PC-3 (cell line): ENCODE measurements at regions not wholly inside any gene's neighbourhood (a gene's known extent, or its start where the extent isn't known, plus 50 kb on each side); places are given as distances from the start of the nearest gene placed in this dataset.

ENCODE experiments used
- ATAC-seq: fragments of 200-7000 bp; cut with Tn5 transposase; 2 replicates; pipeline ENCODE4 v1.9.1; 2020; ENCODE audit warnings: mild to moderate bottlenecking, moderate library complexity
- BruUV-seq: library from RNA; stranded (reverse); fragments of 400-500 nt; replicated peaks from 2 replicates; lab custom pipeline; 2021; lab: Mats Ljungman, UMichigan
- CTCF ChIA-PET: fragments of 300-600 bp; sonication (Branson Sonifier 250); formaldehyde crosslinking; loops from one replicate; lab custom pipeline; 2022; ENCODE audit warnings: antibody characterized with exemption; lab: Charles Lee
- POLR2A ChIA-PET: fragments of 300-600 bp; sonication (Branson Sonifier 250); formaldehyde crosslinking; loops from one replicate; lab custom pipeline; 2022; ENCODE audit warnings: antibody characterized with exemption; ENCODE audit not compliant: unreplicated experiment; lab: Charles Lee
- DNase-seq: peaks from one replicate; pipeline ENCODE4 v3.0.0-alpha.2; 2015
- H2AFZ ChIP-seq: fragments of 300-600 bp; sonication (generic); 2 replicates; pipeline ENCODE4 v1.6.0; 2016; ENCODE audit warnings: antibody characterized with exemption, low read length
- H3F3A ChIP-seq: fragments of 300-600 bp; sonication (generic); one replicate; pipeline ENCODE4 v1.6.0; 2017; ENCODE audit warnings: antibody characterized with exemption, low read length, control low read depth, mild to moderate bottlenecking; ENCODE audit not compliant: unreplicated experiment
- H3K27ac ChIP-seq: fragments of 300-600 bp; sonication (generic); 2 replicates; pipeline ENCODE4 v1.5.1; 2016; ENCODE audit warnings: mild to moderate bottlenecking, low read length
- H3K27me3 ChIP-seq: fragments of 300-600 bp; sonication (generic); 2 replicates; pipeline ENCODE4 v1.6.1; 2016; ENCODE audit warnings: low read length, mixed read lengths
- H3K36me3 ChIP-seq: fragments of 300-600 bp; sonication (generic); 2 replicates; pipeline ENCODE4 v1.6.1; 2016; ENCODE audit warnings: low read depth, mixed run types, low read length, mixed read lengths
- H3K4me1 ChIP-seq: fragments of 300-600 bp; sonication (generic); 2 replicates; pipeline ENCODE4 v1.5.1; 2016; ENCODE audit warnings: low read length; ENCODE audit not compliant: insufficient read depth
- H3K4me2 ChIP-seq: fragments of 300-600 bp; sonication (generic); 2 replicates; pipeline ENCODE4 v1.6.0; 2016; ENCODE audit warnings: low read length
- H3K4me3 ChIP-seq: fragments of 300-600 bp; sonication (generic); 2 replicates; pipeline ENCODE4 v1.5.1; 2016; ENCODE audit warnings: mild to moderate bottlenecking, low read length, mixed read lengths
- H3K79me2 ChIP-seq: fragments of 300-600 bp; sonication (generic); 2 replicates; pipeline ENCODE4 v1.6.1; 2017; ENCODE audit warnings: low read length, mixed read lengths
- H3K9ac ChIP-seq: fragments of 300-600 bp; sonication (generic); 2 replicates; pipeline ENCODE4 v1.6.0; 2016; ENCODE audit warnings: mild to moderate bottlenecking, low read length
- H3K9me2 ChIP-seq: fragments of 300-600 bp; sonication (generic); replicated peaks from 2 replicates; pipeline ENCODE4 v1.6.1; 2016; ENCODE audit warnings: mixed run types, low read length, mixed read lengths
- H3K9me3 ChIP-seq: fragments of 300-600 bp; sonication (generic); 2 replicates; pipeline ENCODE4 v1.6.1; 2016; ENCODE audit warnings: low read length, mixed read lengths
- H4K20me1 ChIP-seq: fragments of 300-600 bp; sonication (generic); 2 replicates; pipeline ENCODE4 v1.6.1; 2016; ENCODE audit warnings: low read length, mixed read lengths
- EZH2 ChIP-seq: fragments of 300-600 bp; sonication (generic); IDR thresholded peaks from one replicate; pipeline ENCODE4 v1.6.1; 2017; ENCODE audit warnings: antibody characterized with exemption, mild to moderate bottlenecking, low read length; ENCODE audit not compliant: unreplicated experiment
- EZH2phosphoT487 ChIP-seq: fragments of 300-600 bp; sonication (generic); IDR thresholded peaks from 2 replicates; pipeline ENCODE4 v1.6.1; 2018; ENCODE audit warnings: mild to moderate bottlenecking, antibody characterized with exemption, low read length, borderline replicate concordance
- intact Hi-C: fragments of 100-400 bp; cut with micrococcal nuclease; formaldehyde crosslinking; loops from 2 replicates; pipeline ENCODE4 v1.9.0; 2023
- TF ChIP-seq, protein P1 (sequence below): fragments of 300-600 bp; sonication (generic); conservative IDR thresholded peaks from 2 replicates; pipeline ENCODE4 v1.5.1; 2017; ENCODE audit warnings: antibody characterized with exemption, low read depth, mild to moderate bottlenecking, low read length

- no TSS peak for BruUV-seq
- no peak overlapping the region for H3K4me2 ChIP-seq
- no peaks in the 10 kb centered on the region for H3K4me1 ChIP-seq
- no peaks in the 10 kb centered on the region for H3K79me2 ChIP-seq
- no peaks in the 10 kb centered on the region for H3K36me3 ChIP-seq
- H3K9me2 ChIP-seq = no peaks in the 10 kb centered on the region
- no peaks in the 10 kb centered on the region for H3F3A ChIP-seq
- DNase-seq = no peak
- ATAC-seq = no peak
- intact Hi-C loops = no loop called here
- H3K4me3 ChIP-seq = no peak overlapping the region
- H3K9me3 ChIP-seq = no peaks in the 10 kb centered on the region
- CTCF ChIA-PET = no interaction called here
- peaks cover 53% of the 10 kb centered on the region for H3K27me3 ChIP-seq
- no peak for TF ChIP-seq EZH2phosphoT487
- TF ChIP-seq EZH2 = no peak
- TF ChIP-seq, protein P1, sequence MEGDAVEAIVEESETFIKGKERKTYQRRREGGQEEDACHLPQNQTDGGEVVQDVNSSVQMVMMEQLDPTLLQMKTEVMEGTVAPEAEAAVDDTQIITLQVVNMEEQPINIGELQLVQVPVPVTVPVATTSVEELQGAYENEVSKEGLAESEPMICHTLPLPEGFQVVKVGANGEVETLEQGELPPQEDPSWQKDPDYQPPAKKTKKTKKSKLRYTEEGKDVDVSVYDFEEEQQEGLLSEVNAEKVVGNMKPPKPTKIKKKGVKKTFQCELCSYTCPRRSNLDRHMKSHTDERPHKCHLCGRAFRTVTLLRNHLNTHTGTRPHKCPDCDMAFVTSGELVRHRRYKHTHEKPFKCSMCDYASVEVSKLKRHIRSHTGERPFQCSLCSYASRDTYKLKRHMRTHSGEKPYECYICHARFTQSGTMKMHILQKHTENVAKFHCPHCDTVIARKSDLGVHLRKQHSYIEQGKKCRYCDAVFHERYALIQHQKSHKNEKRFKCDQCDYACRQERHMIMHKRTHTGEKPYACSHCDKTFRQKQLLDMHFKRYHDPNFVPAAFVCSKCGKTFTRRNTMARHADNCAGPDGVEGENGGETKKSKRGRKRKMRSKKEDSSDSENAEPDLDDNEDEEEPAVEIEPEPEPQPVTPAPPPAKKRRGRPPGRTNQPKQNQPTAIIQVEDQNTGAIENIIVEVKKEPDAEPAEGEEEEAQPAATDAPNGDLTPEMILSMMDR = no peak
- no peak overlapping the region for H3K27ac ChIP-seq
- POLR2A ChIA-PET = no interaction called here
- H2AFZ ChIP-seq = no peak overlapping the region
- no peaks in the 10 kb centered on the region for H4K20me1 ChIP-seq
- H3K9ac ChIP-seq = no peak overlapping the region
Measured at GRCh38 chr14:95014036-95014435, 143.3 kb downstream of the DICER1 start.

DNA sequence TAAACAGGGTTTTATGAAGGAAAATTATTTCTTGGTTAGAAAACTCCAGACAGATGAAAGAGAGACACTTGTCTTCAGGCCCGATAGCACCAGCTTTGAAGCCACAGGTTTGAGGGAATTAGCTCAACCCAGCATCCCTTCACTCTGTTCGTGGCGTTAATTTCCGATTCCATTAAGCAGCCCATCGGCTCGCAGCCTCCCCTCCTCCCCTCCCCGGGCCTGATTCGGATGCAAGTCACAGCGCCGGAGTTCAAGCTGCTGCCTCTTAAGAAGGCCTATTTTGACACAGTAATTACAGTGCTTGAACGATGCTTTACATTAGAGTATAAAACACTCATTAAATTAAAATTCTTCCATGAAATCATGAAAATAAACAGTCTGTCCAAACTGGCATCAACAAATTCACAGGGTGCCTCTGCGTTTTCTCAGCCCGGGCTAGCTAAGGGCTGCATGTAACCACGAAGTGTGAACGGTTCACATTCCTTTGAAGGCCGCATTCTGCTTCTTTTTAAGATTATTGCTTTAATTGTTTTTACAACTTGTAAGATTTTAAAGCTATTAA, 145.8 kb downstream of the DICER1 start:
- no peaks in the 10 kb centered on the region for H3K9me2 ChIP-seq
- DNase-seq = no peak
- no peaks in the 10 kb centered on the region for H3K4me1 ChIP-seq
- no peak overlapping the region for H3K27ac ChIP-seq
- H3K4me3 ChIP-seq = no peak overlapping the region
- H2AFZ ChIP-seq = no peak overlapping the region
- intact Hi-C loops = no loop called here
- no peaks in the 10 kb centered on the region for H3K9me3 ChIP-seq
- no peaks in the 10 kb centered on the region for H3K36me3 ChIP-seq
- H3K9ac ChIP-seq = no peak overlapping the region
- CTCF ChIA-PET = no interaction called here
- H4K20me1 ChIP-seq = no peaks in the 10 kb centered on the region
- TF ChIP-seq EZH2phosphoT487 (no peak), EZH2 (no peak)
- TF ChIP-seq, protein P1 = no peak
- BruUV-seq = no TSS peak
- H3F3A ChIP-seq = no peaks in the 10 kb centered on the region
- no peak for ATAC-seq
- POLR2A ChIA-PET = no interaction called here
- H3K4me2 ChIP-seq = no peak overlapping the region
- no peaks in the 10 kb centered on the region for H3K79me2 ChIP-seq
- H3K27me3 ChIP-seq = peaks cover 78% of the 10 kb centered on the region

DNA sequence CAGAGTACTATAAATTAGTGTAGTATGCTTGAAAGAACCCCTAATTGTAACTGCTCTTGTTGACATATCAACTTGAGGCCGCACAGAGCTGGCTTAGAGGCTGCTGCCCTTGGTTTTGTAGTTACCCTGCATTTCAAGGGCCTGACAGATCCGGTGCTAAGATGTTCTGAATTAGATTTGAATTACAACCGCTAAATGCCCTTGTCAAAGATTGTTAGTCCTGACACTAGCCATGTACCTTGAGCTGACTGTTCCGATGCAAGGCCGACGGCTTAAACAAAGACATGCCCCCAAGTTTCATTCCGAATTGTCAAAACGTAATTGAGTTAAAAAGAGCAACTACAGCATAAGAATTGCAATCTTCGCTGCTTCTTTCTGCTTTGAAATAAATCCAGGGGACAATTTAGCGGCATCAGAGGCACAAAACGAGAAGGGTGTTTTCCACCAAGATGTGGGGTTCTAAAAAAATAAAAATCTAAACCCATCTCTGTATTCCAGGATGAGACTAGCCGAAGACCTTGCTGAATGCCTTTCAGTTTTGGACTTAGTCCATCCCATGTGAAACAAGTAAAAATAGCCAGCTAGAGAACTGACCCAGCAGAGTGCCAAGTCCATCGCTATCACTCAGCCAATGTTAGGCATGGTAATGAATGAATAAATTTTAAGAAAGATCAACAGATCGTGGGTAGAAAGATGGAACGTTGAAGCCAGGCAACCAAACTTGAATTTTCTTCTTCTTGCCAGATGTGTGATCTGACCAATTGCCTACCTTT, 148.7 kb downstream of the DICER1 start:
- no peak overlapping the region for H3K4me2 ChIP-seq
- no peak for TF ChIP-seq EZH2phosphoT487
- TF ChIP-seq EZH2 = no peak
- TF ChIP-seq, protein P1 = no peak
- ATAC-seq (no peak), DNase-seq (no peak)
- no peak overlapping the region for H3K4me3 ChIP-seq
- no peaks in the 10 kb centered on the region for H3K79me2 ChIP-seq
- H2AFZ ChIP-seq = no peak overlapping the region
- H4K20me1 ChIP-seq = no peaks in the 10 kb centered on the region
- H3K9ac ChIP-seq = no peak overlapping the region
- POLR2A ChIA-PET = no interaction called here
- no peaks in the 10 kb centered on the region for H3K4me1 ChIP-seq
- H3K27ac ChIP-seq = no peak overlapping the region
- no TSS peak for BruUV-seq
- peaks cover 96% of the 10 kb centered on the region for H3K27me3 ChIP-seq
- H3F3A ChIP-seq = no peaks in the 10 kb centered on the region
- H3K36me3 ChIP-seq = no peaks in the 10 kb centered on the region
- H3K9me2 ChIP-seq = no peaks in the 10 kb centered on the region
- CTCF ChIA-PET = no interaction called here
- no peaks in the 10 kb centered on the region for H3K9me3 ChIP-seq
- intact Hi-C loops = no loop called here
